B cell (primary cell): ENCODE measurements at regions not wholly inside any gene's neighbourhood (a gene's known extent, or its start where the extent isn't known, plus 50 kb on each side); places are given as distances from the start of the nearest gene placed in this dataset.

Source experiments
- ATAC-seq: fragments of 200-7000 bp; cut with Tn5 transposase; one replicate; pipeline ENCODE4 v1.10.0; 2021; ENCODE audit warnings: low read depth, mild to moderate bottlenecking, moderate number of reproducible peaks, moderate library complexity
- CTCF ChIA-PET: fragments of 350-600 bp; sonication (Branson Sonifier 250); formaldehyde crosslinking; loops from one replicate; lab custom pipeline; 2021; ENCODE audit warnings: antibody characterized with exemption, inconsistent platforms; lab: Charles Lee
- POLR2A ChIA-PET: fragments of 350-600 bp; sonication (Branson Sonifier 250); formaldehyde crosslinking; loops from one replicate; lab custom pipeline; 2021; ENCODE audit warnings: antibody characterized with exemption; lab: Charles Lee
- DNase-seq: peaks from one replicate; pipeline ENCODE4 v3.0.0; 2013
- H2AFZ ChIP-seq: 2 replicates; pipeline ENCODE4 v1.6.1; 2012; ENCODE audit warnings: mild to moderate bottlenecking, low read depth, low read length; ENCODE audit not compliant: insufficient read depth, poor library complexity, severe bottlenecking
- H3K27ac ChIP-seq, 2 donors: 1 replicate in 1 of 2; 2 replicates in 1 of 2; pipeline ENCODE4 v1.5.1; 2012 to 2013; ENCODE audit warnings: low read length in 2 of 2, mild to moderate bottlenecking in 2 of 2, moderate library complexity in 1 of 2
- H3K27me3 ChIP-seq, 4 experiments: fragments of 200-600 bp in 1 of 4; sonication (generic) in 1 of 4; replicated peaks in 1 of 4; 1 replicate in 2 of 4; 2 replicates in 2 of 4; pipeline versions ENCODE4 v1.6.1 to v1.7.0; 2013 to 2016; ENCODE audit warnings: low read length in 3 of 4, mild to moderate bottlenecking in 2 of 4, mixed read lengths in 1 of 4, moderate library complexity in 1 of 4; ENCODE audit not compliant: insufficient read depth in 4 of 4, control insufficient read depth in 3 of 4; ENCODE audit errors: control extremely low read depth in 1 of 4
- H3K36me3 ChIP-seq, 2 experiments: replicated peaks in 1 of 2; 1 replicate in 1 of 2; 2 replicates in 1 of 2; pipeline versions ENCODE4 v1.6.1 to v1.7.1; 2013; ENCODE audit warnings: low read length in 1 of 2; ENCODE audit not compliant: insufficient read depth in 2 of 2, control insufficient read depth in 1 of 2; ENCODE audit errors: control extremely low read depth in 1 of 2, extremely low read depth in 1 of 2
- H3K4me1 ChIP-seq, 2 donors: fragments of 200-600 bp in 1 of 2; sonication (generic) in 1 of 2; 1 replicate in 1 of 2; 2 replicates in 1 of 2; pipeline versions ENCODE4 v1.5.1 to v1.6.1; 2013 to 2017; ENCODE audit warnings: low read length in 2 of 2; ENCODE audit not compliant: control insufficient read depth in 2 of 2, insufficient read depth in 2 of 2
- H3K4me2 ChIP-seq: replicated peaks from 2 replicates; pipeline ENCODE3; 2012; ENCODE audit warnings: mild to moderate bottlenecking, low read depth, low read length; ENCODE audit not compliant: poor library complexity, severe bottlenecking
- H3K4me3 ChIP-seq, 5 experiments: fragments of 200-600 bp in 1 of 5; sonication (generic) in 1 of 5; 1 replicate in 3 of 5; 2 replicates in 2 of 5; pipeline versions ENCODE4 v1.5.1 to v1.7.0; 2011 to 2016; ENCODE audit warnings: low read length in 4 of 5, mild to moderate bottlenecking in 4 of 5, low read depth in 2 of 5, control low read depth in 1 of 5, moderate library complexity in 1 of 5; ENCODE audit not compliant: insufficient read depth in 1 of 5; ENCODE audit errors: control extremely low read depth in 1 of 5, extremely low read depth in 1 of 5
- H3K79me2 ChIP-seq: fragments of 200-600 bp; sonication (generic); one replicate; pipeline ENCODE4 v1.6.0; 2016; ENCODE audit warnings: low read length; ENCODE audit not compliant: control insufficient read depth, insufficient read depth
- H3K9ac ChIP-seq: fragments of 200-600 bp; sonication (generic); 2 replicates; pipeline ENCODE4 v1.6.1; 2017; ENCODE audit warnings: mild to moderate bottlenecking, low read length, moderate library complexity
- H3K9me3 ChIP-seq, 3 donors: one replicate each; pipeline versions ENCODE4 v1.6.1 to v1.7.1; 2013; ENCODE audit warnings: low read length in 2 of 3; ENCODE audit not compliant: control insufficient read depth in 2 of 3, insufficient read depth in 1 of 3; ENCODE audit errors: control extremely low read depth in 1 of 3
- H4K20me1 ChIP-seq: 2 replicates; pipeline ENCODE4 v1.6.0; 2012; ENCODE audit warnings: mild to moderate bottlenecking, low read length; ENCODE audit not compliant: insufficient read depth, control insufficient read depth, poor library complexity, severe bottlenecking
- H3K27ac Mint-ChIP-seq: one replicate; pipeline ENCODE4 v1.8.0; 2021; ENCODE audit warnings: mixed read lengths
- H3K27me3 Mint-ChIP-seq: one replicate; pipeline ENCODE4 v1.8.0; 2021; ENCODE audit warnings: mixed read lengths
- H3K4me1 Mint-ChIP-seq: one replicate; pipeline ENCODE4 v1.8.0; 2021; ENCODE audit warnings: mixed read lengths
- H3K4me3 Mint-ChIP-seq: one replicate; pipeline ENCODE4 v1.8.0; 2021; ENCODE audit warnings: mixed read lengths
- H3K9me3 Mint-ChIP-seq: one replicate; pipeline ENCODE4 v1.8.0; 2022; ENCODE audit warnings: mixed read lengths; ENCODE audit not compliant: insufficient read depth
- EZH2 ChIP-seq: IDR thresholded peaks from 2 replicates; pipeline ENCODE4 v1.6.1; 2012; ENCODE audit warnings: borderline replicate concordance, low read depth, mild to moderate bottlenecking, moderate library complexity, low read length; ENCODE audit not compliant: insufficient read depth, poor library complexity, severe bottlenecking
- WGBS: methylation state at CpG from one replicate; pipeline ENCODE4 v1.1.5; 2013; ENCODE audit warnings: missing lambda C conversion rate; ENCODE audit not compliant: insufficient coverage; 5-methylcytosine and 5-hydroxymethylcytosine counted together
- intact Hi-C: fragments of 100-400 bp; cut with micrococcal nuclease; formaldehyde crosslinking; loops from one replicate; pipeline ENCODE4 v1.10.0; 2022
- TF ChIP-seq, protein P1 (sequence below): fragments of 200-600 bp; IDR thresholded peaks from one replicate; pipeline ENCODE4 v1.8.0; 2022; ENCODE audit warnings: antibody characterized with exemption, mild to moderate bottlenecking

GRCh38 chr2:78766459-78766858 is 259.0 kb upstream of the REG3G start:
- Mint-ChIP-seq H3K27me3 (no peaks in the 10 kb centered on the region), H3K9me3 (peaks cover 11% of the 10 kb centered on the region), H3K4me3 (no peak overlapping the region), H3K4me1 (no peaks in the 10 kb centered on the region), H3K27ac (no peak overlapping the region)
- Histone ChIP-seq H3K9ac (no peak overlapping the region), H2AFZ (no peak overlapping the region), H3K79me2 (no peaks in the 10 kb centered on the region), H3K27me3 (no peaks in the 10 kb centered on the region), H3K36me3 (no peaks in the 10 kb centered on the region), H3K4me2 (no peak overlapping the region), H3K9me3 (peaks cover 0 to 13% (median under 1%) of the 10 kb centered on the region in 3 donors), H4K20me1 (no peaks in the 10 kb centered on the region), H3K4me1 (no peaks in the 10 kb centered on the region), H3K27ac (no peak overlapping the region), H3K4me3 (no peak overlapping the region)
- intact Hi-C loops: no loop called here
- CTCF ChIA-PET: interaction anchor here (0.7 kb wide), 1 partner anchor 11 kb away, joined by 3 read pairs; no protein-coding TSS in a partner anchor
- no peak for ATAC-seq
- TF ChIP-seq, protein P1, sequence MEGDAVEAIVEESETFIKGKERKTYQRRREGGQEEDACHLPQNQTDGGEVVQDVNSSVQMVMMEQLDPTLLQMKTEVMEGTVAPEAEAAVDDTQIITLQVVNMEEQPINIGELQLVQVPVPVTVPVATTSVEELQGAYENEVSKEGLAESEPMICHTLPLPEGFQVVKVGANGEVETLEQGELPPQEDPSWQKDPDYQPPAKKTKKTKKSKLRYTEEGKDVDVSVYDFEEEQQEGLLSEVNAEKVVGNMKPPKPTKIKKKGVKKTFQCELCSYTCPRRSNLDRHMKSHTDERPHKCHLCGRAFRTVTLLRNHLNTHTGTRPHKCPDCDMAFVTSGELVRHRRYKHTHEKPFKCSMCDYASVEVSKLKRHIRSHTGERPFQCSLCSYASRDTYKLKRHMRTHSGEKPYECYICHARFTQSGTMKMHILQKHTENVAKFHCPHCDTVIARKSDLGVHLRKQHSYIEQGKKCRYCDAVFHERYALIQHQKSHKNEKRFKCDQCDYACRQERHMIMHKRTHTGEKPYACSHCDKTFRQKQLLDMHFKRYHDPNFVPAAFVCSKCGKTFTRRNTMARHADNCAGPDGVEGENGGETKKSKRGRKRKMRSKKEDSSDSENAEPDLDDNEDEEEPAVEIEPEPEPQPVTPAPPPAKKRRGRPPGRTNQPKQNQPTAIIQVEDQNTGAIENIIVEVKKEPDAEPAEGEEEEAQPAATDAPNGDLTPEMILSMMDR: no peak
- no peak for TF ChIP-seq EZH2
- WGBS: no CpG with 5 or more reads among the region's 4 CpGs
- POLR2A ChIA-PET: no interaction called here
- DNase-seq: no peak

DNA sequence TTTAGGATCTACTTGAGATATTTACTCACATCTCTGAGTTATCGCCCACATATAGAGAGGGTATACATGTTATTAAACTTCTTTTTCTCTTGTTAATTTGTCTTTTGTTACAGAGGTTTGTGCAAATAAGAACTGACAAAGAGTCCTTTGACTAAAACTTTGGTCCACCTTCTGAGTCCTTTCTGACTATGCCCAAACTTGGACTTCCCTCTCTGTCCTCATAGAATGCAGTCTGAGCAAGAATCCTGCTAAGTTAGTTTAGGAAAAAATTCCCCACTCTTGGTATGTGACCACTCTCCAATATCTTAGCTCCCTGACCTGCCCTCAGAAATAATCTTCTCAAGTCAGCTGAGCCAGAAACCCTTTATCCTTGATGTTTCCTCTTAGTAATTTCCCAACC is 257.5 kb upstream of the REG3G start:
- Histone ChIP-seq H3K4me1 (no peaks in the 10 kb centered on the region), H3K4me2 (no peak overlapping the region), H4K20me1 (no peaks in the 10 kb centered on the region), H3K9me3 (peaks cover 0 to 6% (median 0%) of the 10 kb centered on the region in 3 donors), H3K4me3 (no peak overlapping the region), H3K36me3 (no peaks in the 10 kb centered on the region), H2AFZ (no peak overlapping the region), H3K27ac (no peak overlapping the region), H3K9ac (no peak overlapping the region), H3K79me2 (no peaks in the 10 kb centered on the region), H3K27me3 (no peaks in the 10 kb centered on the region)
- no peak for ATAC-seq
- no peak for DNase-seq
- WGBS: no CpG with 5 or more reads among the region's 1 CpG
- Mint-ChIP-seq H3K9me3 (peaks cover 4% of the 10 kb centered on the region), H3K4me1 (no peaks in the 10 kb centered on the region), H3K27me3 (no peaks in the 10 kb centered on the region), H3K27ac (no peak overlapping the region), H3K4me3 (no peak overlapping the region)
- CTCF ChIA-PET: no interaction called here
- TF ChIP-seq EZH2: no peak
- TF ChIP-seq, protein P1: no peak
- intact Hi-C loops: no loop called here
- POLR2A ChIA-PET: no interaction called here
